ENCODE measurements at regions not wholly inside any gene's neighbourhood (a gene's known extent, or its start where the extent isn't known, plus 50 kb on each side); places are given as distances from the start of the nearest gene placed in this dataset.

- Histone ChIP-seq H3K4me3 (ENCODE audit: low read depth, low read length) (no peak overlapping the region), H3K9me3 (ENCODE audit: control insufficient read depth, insufficient read depth, low read length) (peaks cover 29% of the 10 kb centered on the region), H3K27ac (ENCODE audit: low read depth, low read length) (no peak overlapping the region), H3K27me3 (ENCODE audit: control insufficient read depth, insufficient read depth, low read length) (no peaks in the 10 kb centered on the region)
- TF ChIP-seq, protein P1, sequence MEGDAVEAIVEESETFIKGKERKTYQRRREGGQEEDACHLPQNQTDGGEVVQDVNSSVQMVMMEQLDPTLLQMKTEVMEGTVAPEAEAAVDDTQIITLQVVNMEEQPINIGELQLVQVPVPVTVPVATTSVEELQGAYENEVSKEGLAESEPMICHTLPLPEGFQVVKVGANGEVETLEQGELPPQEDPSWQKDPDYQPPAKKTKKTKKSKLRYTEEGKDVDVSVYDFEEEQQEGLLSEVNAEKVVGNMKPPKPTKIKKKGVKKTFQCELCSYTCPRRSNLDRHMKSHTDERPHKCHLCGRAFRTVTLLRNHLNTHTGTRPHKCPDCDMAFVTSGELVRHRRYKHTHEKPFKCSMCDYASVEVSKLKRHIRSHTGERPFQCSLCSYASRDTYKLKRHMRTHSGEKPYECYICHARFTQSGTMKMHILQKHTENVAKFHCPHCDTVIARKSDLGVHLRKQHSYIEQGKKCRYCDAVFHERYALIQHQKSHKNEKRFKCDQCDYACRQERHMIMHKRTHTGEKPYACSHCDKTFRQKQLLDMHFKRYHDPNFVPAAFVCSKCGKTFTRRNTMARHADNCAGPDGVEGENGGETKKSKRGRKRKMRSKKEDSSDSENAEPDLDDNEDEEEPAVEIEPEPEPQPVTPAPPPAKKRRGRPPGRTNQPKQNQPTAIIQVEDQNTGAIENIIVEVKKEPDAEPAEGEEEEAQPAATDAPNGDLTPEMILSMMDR (IDR thresholded peaks at IDR 0.05; ENCODE audit: low read depth, low read length) = no peak
- CTCF ChIA-PET = no interaction called here
- DNase-seq (ENCODE audit: low read depth, low spot score) = no peak
- POLR2A ChIA-PET = no interaction called here
Measured at GRCh38 chr12:125470838-125471783, 405.9 kb downstream of the AACS start.

DNA sequence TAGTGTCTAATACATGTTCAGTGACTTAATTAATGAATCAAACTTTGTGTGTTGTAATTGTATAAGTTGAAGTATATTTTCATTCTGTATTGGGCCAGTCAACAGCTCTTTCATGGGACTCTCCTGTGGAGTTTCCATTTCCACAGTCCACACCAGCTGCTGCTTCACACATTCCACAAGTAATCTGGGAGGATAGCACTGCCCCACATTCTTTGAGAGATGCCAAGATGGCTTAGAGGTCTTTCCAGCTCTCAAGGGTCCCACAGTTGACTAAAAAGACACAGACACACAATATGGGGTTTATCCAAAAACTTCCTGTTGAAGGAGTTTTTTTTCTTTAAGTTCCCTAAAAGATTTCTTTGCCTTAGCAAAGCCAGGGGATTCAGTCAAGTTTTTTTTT lies 408.3 kb downstream of the AACS start:
- no peak overlapping the region for H3K27ac ChIP-seq (ENCODE audit: low read depth, low read length)
- ChIA-PET CTCF (no interaction called here), POLR2A (no interaction called here)
- TF ChIP-seq, protein P1 (IDR thresholded peaks at IDR 0.05; ENCODE audit: low read depth, low read length) = no peak
- H3K4me3 ChIP-seq (ENCODE audit: low read depth, low read length) = no peak overlapping the region
- H3K27me3 ChIP-seq (ENCODE audit: control insufficient read depth, insufficient read depth, low read length) = no peaks in the 10 kb centered on the region
- DNase-seq (ENCODE audit: low read depth, low spot score) = no peak
- peaks cover 24% of the 10 kb centered on the region for H3K9me3 ChIP-seq (ENCODE audit: control insufficient read depth, insufficient read depth, low read length)

DNA sequence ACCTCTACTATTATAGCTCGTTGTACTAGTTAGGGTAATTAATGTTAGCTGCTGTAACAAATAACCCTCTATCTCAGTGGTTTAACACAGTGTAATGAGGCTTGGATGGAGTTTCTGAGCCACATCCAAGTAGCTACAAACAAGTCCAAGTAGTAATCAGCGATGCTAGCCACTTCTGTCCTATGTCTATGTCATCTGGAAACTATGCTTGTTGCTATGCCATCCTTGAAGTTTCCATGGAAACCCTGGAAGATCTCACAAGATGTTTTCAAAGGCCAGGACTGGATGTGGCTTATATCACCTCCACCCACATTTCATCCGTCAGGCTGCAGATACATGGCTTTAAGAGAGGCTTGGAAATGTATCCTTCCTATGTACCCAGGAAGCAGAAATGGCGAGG lies 422.1 kb downstream of the AACS start:
- TF ChIP-seq, protein P1 (IDR thresholded peaks at IDR 0.05; ENCODE audit: low read depth, low read length) = no peak
- DNase-seq (ENCODE audit: low read depth, low spot score) = no peak
- ChIA-PET CTCF (no interaction called here), POLR2A (no interaction called here)
- Histone ChIP-seq H3K27me3 (ENCODE audit: control insufficient read depth, insufficient read depth, low read length) (no peaks in the 10 kb centered on the region), H3K4me3 (ENCODE audit: low read depth, low read length) (no peak overlapping the region), H3K27ac (ENCODE audit: low read depth, low read length) (no peak overlapping the region), H3K9me3 (ENCODE audit: control insufficient read depth, insufficient read depth, low read length) (peaks cover 16% of the 10 kb centered on the region)

DNA sequence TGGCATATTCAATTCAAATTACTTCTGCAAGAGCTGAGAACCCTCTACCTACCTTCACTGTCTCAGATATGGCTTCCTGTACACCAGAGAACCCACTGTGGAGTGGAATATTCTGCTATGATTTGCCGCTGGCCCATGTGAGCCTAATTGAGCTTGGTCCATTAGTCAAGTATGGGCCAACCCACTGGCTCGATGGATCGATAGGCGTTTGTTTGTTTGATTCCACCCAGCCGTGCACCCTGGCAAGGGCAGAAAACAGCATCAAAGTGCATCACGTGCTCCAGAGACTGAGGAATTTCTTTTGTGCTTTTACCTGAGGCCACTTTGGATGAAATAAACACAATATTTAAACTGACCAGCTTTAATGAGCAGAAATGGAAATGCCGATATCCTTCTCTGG lies 426.3 kb downstream of the AACS start:
- no peak overlapping the region for H3K27ac ChIP-seq (ENCODE audit: low read depth, low read length)
- TF ChIP-seq, protein P1 (IDR thresholded peaks at IDR 0.05; ENCODE audit: low read depth, low read length) = no peak
- DNase-seq (ENCODE audit: low read depth, low spot score) = no peak
- peaks cover 47% of the 10 kb centered on the region for H3K9me3 ChIP-seq (ENCODE audit: control insufficient read depth, insufficient read depth, low read length)
- no peak overlapping the region for H3K4me3 ChIP-seq (ENCODE audit: low read depth, low read length)
- no peaks in the 10 kb centered on the region for H3K27me3 ChIP-seq (ENCODE audit: control insufficient read depth, insufficient read depth, low read length)
- ChIA-PET CTCF (no interaction called here), POLR2A (no interaction called here)
